ENCODE measurements at regions not wholly inside any gene's neighbourhood (a gene's known extent, or its start where the extent isn't known, plus 50 kb on each side); places are given as distances from the start of the nearest gene placed in this dataset.
"Not testable (repeated sequence)": the region's sequence is repeated elsewhere in the genome, so short reads cannot be mapped to it uniquely, and the experiment has no call there.

- DNase-seq (ENCODE audit: low read depth in 2 of 2) = no peak
Measured at GRCh38 chr7:101708223-101708622, 79.1 kb upstream of the MYL10 start.

GRCh38 chr7:101712652-101713051 is 83.6 kb upstream of the MYL10 start:
- no peak for DNase-seq (ENCODE audit: low read depth in 2 of 2)

GRCh38 chr7:101714097-101714496 is 85.0 kb upstream of the MYL10 start:
- no peak for DNase-seq (ENCODE audit: low read depth in 2 of 2)

- DNase-seq (ENCODE audit: low read depth in 2 of 2) = no peak
Measured at GRCh38 chr7:101717628-101718357, 88.7 kb upstream of the MYL10 start.

GRCh38 chr7:101718363-101719122 is 89.4 kb upstream of the MYL10 start:
- DNase-seq (ENCODE audit: low read depth in 2 of 2) = no peak

- DNase-seq (ENCODE audit: low read depth in 2 of 2) = no peak
Measured at GRCh38 chr7:101719123-101719470, 90.0 kb upstream of the MYL10 start.

- no peak for DNase-seq (ENCODE audit: low read depth in 2 of 2)
Measured at GRCh38 chr7:101720324-101720723, 91.2 kb upstream of the MYL10 start.

- no peak for DNase-seq (ENCODE audit: low read depth in 2 of 2)
Measured at GRCh38 chr7:101722247-101722646, 93.2 kb upstream of the MYL10 start.

GRCh38 chr7:101723835-101724234 is 93.6 kb upstream of the CUX1 start:
- DNase-seq (ENCODE audit: low read depth in 2 of 2) = no peak

GRCh38 chr7:101724957-101725356 is 92.5 kb upstream of the CUX1 start:
- no peak for DNase-seq (ENCODE audit: low read depth in 2 of 2)

GRCh38 chr7:101725921-101726320 is 91.5 kb upstream of the CUX1 start:
- no peak for DNase-seq (ENCODE audit: low read depth in 2 of 2)

GRCh38 chr7:101727184-101727583 is 90.2 kb upstream of the CUX1 start:
- DNase-seq (ENCODE audit: low read depth in 2 of 2) = no peak

GRCh38 chr7:101728128-101728527 is 89.3 kb upstream of the CUX1 start:
- no peak for DNase-seq (ENCODE audit: low read depth in 2 of 2)

GRCh38 chr7:101728873-101729240 is 88.6 kb upstream of the CUX1 start:
- not testable (repeated sequence) for DNase-seq (ENCODE audit: low read depth in 2 of 2)

- no peak for DNase-seq (ENCODE audit: low read depth in 2 of 2)
Measured at GRCh38 chr7:101729241-101729883, 88.1 kb upstream of the CUX1 start.

GRCh38 chr7:101731502-101732084 is 85.8 kb upstream of the CUX1 start:
- no peak for DNase-seq (ENCODE audit: low read depth in 2 of 2)

- DNase-seq (ENCODE audit: low read depth in 2 of 2) = no peak
Measured at GRCh38 chr7:101733713-101734475, 83.5 kb upstream of the CUX1 start.

GRCh38 chr7:101736084-101736483 is 81.3 kb upstream of the CUX1 start:
- no peak for DNase-seq (ENCODE audit: low read depth in 2 of 2)

GRCh38 chr7:101739775-101740398 is 77.5 kb upstream of the CUX1 start:
- DNase-seq (ENCODE audit: low read depth in 2 of 2) = no peak

GRCh38 chr7:101740981-101741725 is 76.3 kb upstream of the CUX1 start:
- no peak for DNase-seq (ENCODE audit: low read depth in 2 of 2)

Measured in stimulated activated CD8-positive, alpha-beta memory T cell treated with anti-CD3 and anti-CD28 coated beads, Interleukin-2, amount 100 ng/mL, for 48 hours (primary cell).